Ammon's horn (tissue), 1 donor: ENCODE measurements at regions not wholly inside any gene's neighbourhood (a gene's known extent, or its start where the extent isn't known, plus 50 kb on each side); places are given as distances from the start of the nearest gene placed in this dataset.
"Not testable (repeated sequence)": the region's sequence is repeated elsewhere in the genome, so short reads cannot be mapped to it uniquely, and the experiment has no call there.

Experiments used
- DNase-seq: peaks from one replicate; pipeline ENCODE4 v3.0.0-alpha.2; 2016; ENCODE audit warnings: low spot score

DNA sequence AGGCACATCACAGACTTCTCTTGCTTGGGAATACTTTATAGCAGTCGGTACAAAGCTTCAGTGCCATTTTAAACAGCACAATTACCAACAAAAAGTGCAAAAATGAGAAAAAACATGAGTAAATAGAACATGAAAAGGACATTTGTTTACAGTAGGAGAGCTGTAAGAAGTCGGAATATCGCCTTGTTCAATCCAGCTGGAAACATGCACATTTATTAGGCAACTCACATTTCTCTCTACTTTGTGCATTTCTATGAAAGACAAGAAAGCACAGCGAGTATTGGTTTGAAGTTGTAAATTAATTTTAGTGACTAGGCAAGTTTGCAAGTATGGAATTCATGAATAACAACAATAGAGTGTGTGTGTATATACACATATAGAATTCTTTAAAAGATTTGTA is 484.7 kb downstream of the DACH1 start:
- no peak for DNase-seq

DNA sequence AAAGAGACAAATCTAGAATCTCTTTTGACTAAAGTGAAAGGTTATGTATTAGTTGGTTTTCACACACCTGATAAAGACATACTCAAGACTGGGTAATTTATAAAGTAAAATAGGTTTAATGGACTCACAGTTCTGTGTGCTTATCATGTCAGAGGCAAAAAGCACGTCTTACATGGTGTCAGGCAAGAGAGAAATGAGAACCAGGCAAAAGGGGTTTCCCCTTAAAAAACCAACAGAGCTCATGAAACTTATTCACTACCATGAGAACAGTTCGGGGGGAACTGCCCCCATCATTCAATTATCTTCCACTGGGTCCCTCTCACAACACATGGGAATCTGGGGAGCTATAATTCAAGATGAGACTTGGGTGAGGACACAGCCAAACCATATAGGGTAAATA is 486.8 kb downstream of the DACH1 start:
- DNase-seq, result no peak

DNA sequence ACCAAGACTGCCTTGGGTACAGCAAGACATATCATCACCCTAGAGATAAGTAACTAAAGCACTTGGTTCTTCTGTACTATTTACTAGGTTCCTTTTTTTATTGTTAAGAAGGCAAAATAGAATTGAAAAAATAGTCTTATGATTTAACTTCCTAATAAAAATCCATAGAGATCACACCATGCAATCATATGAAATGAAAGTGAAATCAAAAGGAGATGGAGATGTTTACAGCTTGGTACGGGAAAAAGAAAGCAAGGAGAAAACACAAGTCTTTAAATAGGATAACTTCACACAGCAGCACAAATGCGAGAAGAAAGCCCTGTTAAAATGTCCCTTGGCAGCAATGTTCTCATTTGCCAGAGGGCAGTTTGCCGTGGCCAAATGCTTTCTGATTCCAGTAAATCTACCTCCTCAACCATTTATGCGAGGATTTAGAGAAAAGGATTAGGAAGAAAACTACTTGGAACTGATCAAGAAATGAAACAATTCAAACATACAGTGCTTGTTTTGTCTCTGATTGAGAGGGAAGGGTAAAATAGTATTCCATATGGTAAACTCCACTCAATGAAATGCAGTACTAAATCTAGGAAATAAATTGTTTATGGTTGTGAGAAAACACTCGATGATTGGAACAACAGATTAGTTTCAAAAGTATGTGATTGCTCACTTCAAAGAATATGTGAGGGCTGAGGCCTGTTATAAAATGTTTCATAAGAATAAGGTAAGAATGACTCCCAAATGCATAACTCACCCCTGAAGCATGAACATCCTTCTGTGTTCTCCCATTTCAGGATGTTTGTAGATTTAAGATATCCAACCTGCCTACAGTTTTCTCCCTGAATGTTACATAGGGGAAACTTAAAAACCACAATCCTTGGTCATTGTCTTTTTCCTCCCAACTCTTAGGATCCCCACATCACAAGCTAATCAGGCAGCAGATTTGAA is 487.8 kb downstream of the DACH1 start:
- no peak for DNase-seq

- DNase-seq, result no peak
Observed at GRCh38 chr13:71374471-71375049, 492.4 kb downstream of the DACH1 start.

DNA sequence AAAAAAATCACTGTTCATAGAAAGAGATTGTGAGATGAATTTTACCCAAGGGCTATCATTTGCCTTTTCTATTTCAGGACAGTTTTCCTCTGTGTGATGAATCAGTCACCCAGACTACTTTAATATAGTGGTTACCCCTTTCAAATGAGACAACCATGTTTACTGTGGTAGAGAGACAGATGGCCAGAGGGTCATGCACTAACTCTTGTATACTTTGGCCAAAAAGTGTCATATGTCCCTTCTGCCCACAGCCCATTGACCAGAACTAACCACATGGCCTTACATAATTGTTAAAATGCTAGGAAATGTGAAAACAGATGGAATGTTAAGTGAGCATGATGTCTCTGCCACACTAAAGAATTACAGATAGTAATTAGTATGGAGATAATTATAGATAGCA is 498.7 kb downstream of the DACH1 start:
- no peak for DNase-seq

DNA sequence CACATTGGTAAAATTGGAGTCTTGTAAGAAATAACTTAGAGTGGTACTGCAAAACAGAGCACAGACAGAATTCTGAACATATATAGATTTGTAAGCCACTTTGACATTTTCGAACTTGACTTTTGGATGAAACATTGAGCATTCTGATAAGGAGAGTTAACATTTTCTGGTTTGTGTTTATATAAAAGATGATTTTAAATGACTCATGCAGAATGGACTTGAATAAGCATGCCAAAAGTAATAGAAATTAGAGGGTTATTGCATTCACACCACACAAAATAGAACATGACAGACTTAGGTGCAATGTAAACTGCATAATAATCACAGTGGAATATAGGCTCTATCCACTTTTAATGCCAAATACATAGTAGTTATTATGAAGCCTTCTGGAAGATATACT is 507.0 kb downstream of the DACH1 start:
- DNase-seq, result no peak

DNA sequence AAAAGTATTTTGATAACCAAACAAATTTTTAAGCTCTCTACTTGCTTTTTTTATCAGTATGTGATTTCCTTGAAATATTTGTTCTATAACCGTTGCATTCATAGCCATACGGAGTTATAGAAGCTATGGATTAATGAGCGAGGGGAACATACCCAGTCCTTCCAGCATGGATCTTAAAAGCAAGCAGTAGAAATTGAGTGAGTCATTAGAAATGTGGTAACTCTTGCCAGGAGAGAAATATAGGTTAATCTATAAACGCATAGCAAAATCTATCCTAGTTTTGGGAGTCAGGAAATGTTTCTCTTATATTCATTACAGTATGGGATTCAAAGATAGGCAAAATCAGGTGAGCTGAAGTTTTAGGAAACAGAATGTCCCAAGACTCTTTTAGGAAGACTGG is 507.4 kb downstream of the DACH1 start:
- no peak for DNase-seq

DNA sequence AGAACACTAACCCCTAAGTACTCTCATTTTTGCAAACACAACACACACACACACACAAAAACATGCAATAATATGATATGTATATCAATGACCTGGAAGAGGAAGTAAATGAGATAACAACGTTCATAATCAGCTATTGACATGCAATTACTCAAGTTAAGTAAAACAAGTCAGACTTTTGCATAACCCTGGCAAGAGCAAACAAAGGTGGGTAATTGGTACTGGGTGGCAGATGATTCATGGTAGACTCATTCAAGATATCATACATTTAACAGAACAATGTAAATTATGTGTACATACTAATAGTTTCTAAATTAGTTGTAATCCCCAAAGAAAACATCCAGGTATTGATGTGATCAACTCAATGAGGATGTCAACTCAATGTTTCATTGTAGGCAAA is 508.8 kb downstream of the DACH1 start:
- no peak for DNase-seq

DNA sequence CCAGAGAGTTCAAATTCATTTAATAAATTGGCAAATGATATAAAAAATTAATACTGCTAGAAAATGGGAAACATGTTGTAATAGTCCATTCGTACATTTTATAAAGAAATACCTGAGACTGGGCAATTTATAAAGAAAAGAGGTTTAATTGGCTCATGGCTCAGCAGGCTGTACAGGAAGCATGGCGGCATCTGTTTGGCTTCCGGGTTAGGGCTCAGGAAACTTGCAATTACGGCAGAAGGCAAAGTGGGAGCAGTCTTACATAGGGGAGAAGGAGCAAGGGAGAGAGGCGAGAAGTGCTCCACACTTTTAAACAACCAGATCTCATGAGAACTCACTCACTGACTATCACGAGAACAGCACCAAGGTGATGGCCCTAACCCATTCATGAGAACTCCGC is 512.0 kb downstream of the DACH1 start:
- DNase-seq, result no peak

DNA sequence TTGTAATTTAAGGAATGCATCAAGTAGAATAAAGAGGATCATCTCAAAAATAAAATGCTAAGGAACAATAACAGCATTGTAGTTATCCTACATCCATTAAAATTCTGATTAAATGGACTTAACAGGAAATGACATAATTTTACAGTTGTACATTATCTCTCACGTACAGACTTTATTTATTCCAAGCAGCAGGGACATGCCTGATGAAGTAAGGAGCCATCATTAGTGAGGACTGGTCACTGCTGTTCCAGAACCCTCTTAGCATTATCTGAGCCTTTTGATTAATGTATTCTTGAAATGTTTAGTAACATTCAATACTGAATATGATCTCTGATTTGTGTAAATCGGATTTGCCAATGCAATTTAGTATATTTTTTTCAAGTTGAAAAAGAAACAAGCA is 516.1 kb downstream of the DACH1 start:
- DNase-seq, result no peak

GRCh38 chr13:71345856-71346255 is 521.1 kb downstream of the DACH1 start:
- not testable (repeated sequence) for DNase-seq

DNA sequence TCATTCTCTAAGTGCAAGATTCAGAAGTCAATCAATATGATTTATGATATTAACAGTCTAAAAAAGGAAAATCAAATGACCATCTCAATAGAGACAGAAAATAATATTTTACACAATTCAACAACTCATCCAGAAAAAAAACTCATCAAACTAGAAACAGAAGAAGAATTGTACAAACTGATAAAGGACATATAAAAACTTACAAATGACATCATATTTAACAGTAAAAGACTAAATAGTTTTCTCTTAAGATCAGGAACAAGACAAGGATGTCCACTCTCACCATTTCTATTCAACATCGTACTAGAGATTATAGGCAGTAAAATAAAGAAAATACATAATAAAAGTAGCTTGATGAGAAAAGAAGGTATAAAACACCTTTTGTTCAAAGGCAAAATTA is 527.3 kb downstream of the DACH1 start:
- DNase-seq, result no peak

DNA sequence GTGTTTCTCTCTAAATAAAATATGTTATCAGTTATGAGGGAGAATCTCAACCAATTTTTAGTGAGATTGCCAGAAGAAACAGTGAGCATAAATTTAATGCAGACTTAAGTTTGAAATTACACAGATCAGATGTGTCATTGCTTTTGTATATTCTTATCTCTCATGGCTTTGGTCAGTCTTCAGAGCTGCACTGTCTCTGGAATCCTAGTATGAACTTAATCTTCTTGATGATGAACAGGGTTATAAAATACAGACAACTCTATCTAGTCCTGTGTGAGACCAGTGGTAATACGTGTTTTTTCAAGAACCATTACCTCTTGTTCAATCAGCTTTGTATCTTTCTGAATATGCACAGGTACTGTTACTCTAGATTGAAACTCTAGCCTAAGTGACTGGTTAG is 528.0 kb downstream of the DACH1 start:
- DNase-seq, result no peak

DNA sequence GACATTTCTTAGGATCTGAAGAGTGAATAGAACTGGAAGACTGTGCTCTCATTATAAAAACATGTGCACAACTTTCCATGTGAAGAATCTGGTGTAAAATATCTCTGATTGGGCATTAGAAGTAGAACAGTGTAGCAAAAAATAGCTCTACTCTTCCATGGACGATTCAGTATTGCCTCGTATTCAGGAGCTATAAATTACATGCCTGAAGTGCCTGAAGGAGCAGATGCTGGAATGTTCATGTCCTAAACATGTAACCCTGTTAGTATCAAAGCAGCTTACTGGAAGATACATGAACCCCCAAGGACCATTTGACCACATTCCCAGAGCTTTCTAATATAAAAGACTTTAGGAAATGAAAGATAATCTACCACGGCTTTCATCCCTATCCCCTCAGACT is 528.9 kb downstream of the DACH1 start:
- no peak for DNase-seq

GRCh38 chr13:71327266-71327665 is 539.7 kb downstream of the DACH1 start:
- no peak for DNase-seq

GRCh38 chr13:71325556-71325955 is 541.4 kb downstream of the DACH1 start:
- DNase-seq, result no peak

- no peak for DNase-seq
Observed at GRCh38 chr13:71323266-71323665, 543.7 kb downstream of the DACH1 start.

- DNase-seq, result no peak
Observed at GRCh38 chr13:71320452-71320851, 546.6 kb downstream of the DACH1 start.

- DNase-seq, result no peak
Observed at GRCh38 chr13:71316792-71317363, 550.1 kb downstream of the DACH1 start.

DNA sequence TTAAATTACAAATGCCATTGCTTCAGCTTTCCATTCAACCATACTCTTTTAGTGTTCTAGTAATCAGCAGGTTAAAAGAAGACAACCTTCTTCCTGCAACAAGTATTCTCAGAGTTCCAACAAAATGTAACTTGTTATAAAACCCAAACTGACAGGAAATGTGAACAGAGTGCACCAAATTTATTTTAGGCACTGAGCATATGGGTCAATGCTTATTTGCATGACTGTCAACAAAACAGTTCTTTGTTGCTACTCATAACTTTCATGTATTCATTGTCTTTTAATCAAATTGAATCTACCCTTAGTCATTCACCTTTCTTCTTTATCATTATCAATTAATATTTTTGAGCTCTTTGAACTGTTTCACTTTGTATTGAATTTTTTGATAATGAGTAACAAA is 554.1 kb downstream of the DACH1 start:
- DNase-seq, result no peak

DNA sequence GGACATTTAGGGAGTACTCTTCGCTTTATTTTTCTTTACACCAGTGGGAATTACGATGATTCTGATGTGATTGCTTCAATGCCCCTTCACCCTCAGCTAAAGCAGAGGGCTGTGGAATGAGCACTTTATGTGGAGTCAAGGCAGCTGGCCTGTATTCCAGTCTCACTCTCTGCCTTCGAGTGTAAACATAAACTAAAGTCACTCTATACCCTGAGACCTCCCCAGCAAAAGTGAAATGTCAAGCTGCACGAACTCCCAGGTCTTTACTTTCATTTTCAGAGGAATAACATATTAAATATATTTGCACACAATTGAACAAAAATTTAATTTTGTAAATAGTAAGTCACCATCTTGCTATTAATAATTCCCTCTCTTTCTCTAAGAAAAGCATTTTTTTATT is 557.1 kb downstream of the DACH1 start:
- DNase-seq, result no peak

DNA sequence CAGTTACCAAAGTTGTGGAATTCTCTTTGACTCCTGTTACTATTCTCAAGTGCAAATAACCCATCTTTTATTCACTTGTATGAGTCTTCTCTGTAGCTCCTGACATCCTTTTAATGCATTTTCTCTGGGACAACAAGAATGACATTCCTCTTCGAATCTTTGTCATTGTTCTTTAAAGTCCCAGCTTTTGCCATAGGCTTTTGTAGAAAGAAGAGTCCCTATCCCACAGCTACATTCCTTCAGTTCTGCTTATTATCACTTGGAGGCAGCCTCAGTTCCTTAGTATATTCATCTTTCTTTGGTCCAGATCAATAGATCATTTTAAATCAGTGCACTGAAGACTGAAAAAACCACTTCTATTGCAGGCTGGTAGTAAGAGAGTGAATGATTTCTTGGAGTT is 560.2 kb downstream of the DACH1 start:
- no peak for DNase-seq

DNA sequence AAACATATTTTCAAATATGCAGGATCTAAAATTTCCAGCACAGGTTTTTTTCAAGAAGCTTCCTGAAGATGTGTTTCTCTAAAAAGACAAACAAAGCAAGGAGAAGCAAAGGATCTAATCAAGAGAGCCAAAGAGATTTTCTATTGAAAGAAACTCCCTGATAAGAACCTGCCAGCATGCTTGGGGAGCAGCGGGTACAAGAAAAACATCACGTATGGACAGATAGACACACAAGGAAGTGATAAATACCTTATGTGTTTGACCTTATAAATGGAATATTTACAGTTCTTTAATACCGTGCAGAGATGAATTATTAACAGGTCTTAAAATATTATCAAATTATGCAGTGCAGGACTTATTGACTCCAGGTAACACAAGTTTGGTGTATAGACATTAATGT is 562.1 kb downstream of the DACH1 start:
- DNase-seq, result no peak
